HG03064 (cell line): ENCODE measurements at regions not wholly inside any gene's neighbourhood (a gene's known extent, or its start where the extent isn't known, plus 50 kb on each side); places are given as distances from the start of the nearest gene placed in this dataset.

Source experiments
- ATAC-seq: cut with Tn5 transposase; IDR thresholded peaks from one replicate; pipeline ENCODE4 v1.9.1; 2021; ENCODE audit warnings: low read depth; ENCODE audit not compliant: unreplicated experiment

DNA sequence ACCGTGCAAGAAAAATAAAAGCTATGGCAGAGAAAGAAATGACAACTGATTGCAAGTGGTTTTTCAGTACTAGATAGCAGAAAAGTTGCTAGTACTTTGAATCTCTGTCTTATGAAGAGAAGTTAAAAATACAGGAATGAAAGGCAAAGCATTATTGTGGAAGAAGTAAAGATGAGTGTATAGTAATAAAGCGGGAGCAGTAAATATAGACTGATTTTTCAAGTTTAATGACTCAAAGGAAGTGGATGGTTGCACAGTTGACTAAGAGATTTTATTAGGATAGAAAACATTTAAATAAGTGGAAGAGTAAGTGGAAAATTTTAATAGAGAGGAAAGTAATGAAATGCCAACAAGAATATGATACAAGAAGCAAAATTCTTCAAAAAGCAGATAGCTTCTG lies 1076.1 kb upstream of the CADM2 start:
- no peak for ATAC-seq

DNA sequence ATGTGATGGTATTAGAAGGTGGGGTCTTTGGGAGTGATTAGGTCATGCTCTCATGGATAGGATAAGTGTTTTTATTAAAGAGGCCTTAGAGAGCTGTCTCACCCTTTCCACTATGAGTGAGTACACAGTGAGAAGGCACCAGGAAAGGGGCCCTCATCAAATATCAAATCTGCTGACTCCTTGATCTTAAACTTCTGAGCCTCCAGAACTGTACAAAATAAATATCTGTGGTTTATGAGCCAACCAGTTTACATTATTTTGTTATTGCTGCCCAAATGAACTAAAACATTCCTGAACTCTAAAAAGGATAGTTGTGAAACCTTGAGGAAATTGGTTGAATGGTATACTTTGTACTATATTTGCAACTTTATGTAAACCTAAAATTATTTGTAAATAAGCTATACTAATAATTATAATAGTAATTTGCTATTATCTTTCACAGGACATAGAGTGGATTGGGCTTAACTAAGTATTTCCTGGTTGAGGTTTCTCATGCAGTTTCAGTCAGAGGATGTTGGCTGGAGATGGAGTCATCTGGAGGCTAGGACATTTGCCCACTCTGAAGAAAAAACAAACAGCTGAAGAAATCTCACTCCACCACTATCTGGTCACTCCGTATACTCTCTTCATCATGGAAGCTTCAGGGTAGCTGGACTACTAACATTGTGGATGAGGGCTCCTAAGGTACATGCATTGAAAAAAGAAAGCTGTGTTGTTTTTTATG lies 1068.6 kb upstream of the CADM2 start:
- no peak for ATAC-seq

DNA sequence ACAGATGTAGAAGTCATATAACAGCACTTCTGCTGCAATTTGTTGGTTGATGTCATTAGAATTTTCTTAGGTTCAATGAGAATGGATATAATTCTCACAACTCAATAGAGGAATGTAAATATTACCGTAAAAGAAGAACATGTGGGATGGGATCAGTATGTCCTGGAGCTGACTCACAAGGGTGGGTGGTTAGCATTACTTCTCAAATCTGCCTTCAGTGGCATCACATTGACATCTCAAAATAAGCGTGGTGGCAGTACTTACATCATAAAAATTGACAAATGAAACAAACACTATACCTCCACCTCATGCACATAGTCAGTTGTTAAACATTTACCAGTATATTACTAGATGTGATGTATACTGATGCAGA lies 1068.0 kb upstream of the CADM2 start:
- no peak for ATAC-seq

DNA sequence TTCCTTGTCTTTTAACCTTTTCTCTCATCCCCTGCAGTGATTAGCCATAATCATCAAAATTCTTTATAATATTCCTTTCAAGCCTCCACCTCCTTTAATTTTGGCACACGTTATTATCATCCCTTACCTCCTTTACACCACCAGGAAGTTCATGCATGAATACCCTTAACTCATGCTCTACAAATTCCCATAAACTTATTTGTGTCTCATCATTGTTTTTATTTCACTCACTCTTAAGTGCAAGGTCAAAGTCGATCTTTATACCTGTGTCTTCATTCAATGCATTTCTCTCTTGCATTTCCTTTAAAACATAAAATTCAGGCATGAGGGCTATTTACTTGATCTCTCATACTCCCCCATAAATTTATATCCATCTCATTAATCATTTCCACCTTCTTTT lies 1064.6 kb upstream of the CADM2 start:
- ATAC-seq = no peak

DNA sequence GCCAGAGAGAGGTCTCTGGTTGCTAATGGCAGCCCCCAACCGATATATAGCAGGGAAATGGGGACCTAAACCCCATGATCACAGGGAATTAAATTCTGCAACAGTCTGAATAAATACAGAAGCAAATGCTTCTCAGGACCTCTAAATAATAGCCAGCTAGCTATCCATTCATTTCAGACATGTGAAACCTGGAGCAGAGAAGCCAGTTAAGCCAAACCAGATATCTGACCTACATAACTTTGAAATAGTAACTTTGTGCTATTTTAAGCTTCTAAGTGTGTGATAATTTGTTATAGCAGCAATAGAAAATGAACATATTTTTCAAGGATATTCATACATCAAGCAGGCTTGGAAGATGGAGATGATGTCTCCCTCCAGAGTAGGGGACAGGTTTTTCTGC lies 1062.9 kb upstream of the CADM2 start:
- ATAC-seq = no peak

DNA sequence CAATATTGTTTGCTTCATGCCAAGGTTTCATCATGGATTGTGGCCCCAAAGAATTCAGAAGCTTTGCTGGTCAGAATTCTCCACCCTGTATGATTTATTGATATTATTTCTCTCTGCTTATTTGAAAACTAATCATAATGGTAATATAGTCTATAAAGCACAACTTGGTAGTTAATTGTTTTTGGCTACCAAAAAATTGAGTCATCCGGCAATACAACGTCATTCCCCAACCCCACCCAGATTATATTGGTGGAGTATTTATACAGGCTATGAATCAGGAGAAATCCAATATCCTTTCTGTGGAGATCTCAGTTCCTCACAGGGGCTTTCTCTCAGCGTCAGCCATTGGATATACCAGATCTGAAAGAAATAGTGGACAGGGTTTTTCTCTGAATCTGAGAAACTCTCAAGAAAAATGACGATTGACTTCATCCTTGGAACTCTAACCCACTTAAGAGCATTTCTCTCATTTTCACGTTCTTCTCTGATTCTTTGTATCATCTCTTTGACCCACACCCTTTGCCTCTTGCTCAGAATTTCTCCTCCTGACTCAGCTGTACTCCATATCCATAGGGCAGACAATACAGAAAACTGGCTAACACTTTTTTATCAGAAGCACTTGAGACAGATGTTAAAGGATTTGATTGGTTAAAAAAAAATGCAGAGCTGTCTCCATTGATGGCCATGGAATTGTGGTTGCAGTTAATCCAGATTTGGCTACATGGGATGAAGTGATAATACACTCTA lies 1055.8 kb upstream of the CADM2 start:
- ATAC-seq = no peak

DNA sequence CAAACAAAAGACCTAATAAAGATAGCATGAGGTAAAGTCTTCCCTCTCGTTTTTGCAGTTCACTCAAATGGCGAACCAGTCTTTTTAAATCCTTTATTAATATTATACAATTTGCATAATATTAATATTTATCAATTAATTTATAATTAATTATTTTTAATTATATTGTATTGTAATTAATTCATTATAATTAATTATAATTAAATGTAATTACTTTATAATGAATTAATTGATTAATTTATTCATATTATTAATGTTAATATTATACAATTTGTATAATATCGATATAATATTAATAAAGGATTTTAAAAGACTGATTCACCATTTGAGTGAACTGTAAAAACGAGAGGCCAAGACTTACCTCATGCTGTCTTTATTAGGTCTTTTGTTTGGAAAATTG lies 1045.4 kb upstream of the CADM2 start:
- ATAC-seq = no peak

DNA sequence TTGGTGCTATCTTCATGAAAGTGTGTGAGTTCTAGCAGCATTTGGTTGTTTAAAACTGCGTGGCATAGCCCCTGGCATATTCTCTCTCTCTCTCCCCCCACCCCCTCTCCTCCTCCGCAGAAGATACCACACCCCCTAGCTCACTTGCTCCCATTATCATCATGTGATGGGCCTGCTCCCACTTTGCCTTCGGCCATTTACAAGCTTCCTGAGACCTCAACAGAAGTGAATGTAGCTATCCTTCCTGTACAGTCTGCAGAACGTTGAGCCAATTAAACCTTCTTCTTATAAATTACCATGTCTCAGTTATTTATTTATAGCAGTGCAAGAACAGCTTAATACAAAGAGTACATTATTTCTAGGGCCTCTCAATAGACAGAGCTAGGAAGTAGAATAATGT lies 1032.5 kb upstream of the CADM2 start:
- ATAC-seq = no peak

DNA sequence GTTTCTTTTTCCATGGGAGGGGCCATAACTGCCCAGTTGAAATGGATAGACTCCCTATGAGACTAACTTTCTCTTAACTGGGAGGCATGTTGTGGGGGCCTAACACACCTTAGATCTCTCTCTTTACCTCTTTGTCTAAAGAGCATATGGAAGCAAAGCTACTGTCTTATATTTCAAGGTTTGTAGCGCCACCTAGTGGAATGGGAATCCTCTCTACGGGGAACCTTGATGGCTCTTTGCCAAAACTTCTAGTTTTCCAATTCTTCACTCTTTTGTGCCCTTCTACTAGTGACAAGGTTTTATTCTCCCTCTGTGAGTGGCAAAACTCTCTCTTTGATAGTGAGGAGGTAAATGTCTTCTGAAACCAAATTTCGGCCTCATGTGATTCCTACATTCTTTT lies 1030.4 kb upstream of the CADM2 start:
- no peak for ATAC-seq

DNA sequence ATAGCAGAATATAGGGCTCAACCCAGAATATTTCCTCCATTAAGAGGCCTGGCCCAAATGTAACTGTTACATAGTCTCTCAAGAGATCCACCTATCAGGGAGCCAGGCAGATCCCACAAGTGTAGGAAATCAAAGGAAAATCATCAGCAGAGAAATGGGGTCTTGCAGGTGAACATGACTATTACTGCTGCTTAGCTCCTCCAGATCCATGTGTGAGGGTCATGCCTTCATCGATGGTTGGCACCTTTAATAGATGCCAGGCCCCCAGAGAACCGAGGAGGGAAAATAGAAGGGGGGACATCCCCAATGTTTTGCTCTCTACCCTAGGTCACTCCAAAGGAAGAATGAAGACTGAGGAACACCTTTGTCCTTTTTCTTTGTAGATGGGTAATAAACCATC lies 1029.9 kb upstream of the CADM2 start:
- ATAC-seq = no peak

DNA sequence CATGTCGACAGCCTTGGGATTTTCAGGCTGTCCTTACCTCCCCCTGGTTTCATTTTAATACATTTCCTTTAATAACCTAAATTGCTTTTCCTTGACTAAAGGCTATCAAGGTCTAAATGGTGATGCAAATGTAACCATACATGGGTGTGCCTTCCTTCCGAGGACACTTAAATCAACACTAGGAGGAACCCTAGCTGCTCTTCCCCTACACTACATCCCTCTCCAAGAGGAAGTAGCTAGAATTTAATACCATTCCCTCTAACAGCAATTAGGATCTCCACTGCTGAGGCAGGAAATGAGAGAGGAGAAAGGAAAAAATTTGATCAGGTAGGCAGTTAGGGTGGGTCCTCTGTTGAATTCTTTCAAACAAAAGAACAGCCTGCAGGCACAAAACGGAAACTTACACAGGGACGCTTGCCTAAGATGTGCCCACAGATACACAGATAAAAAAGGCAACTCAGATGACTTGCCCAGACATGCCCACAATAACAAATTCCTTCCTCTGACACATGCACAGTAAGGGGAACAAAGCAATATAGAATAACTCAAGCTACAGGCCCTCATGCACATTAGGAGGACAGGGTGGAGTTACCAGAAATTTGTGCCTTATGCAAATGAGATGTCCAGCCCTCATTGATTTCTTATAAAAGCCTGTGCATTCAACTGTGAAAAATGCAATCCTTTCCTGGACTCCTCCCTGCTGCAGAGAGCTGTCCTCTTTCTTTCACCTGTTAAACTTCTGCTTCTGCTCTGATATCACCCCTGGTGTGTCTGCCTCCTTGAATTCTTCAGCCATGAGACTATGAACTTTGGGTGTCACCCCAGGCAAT lies 1024.4 kb upstream of the CADM2 start:
- no peak for ATAC-seq

DNA sequence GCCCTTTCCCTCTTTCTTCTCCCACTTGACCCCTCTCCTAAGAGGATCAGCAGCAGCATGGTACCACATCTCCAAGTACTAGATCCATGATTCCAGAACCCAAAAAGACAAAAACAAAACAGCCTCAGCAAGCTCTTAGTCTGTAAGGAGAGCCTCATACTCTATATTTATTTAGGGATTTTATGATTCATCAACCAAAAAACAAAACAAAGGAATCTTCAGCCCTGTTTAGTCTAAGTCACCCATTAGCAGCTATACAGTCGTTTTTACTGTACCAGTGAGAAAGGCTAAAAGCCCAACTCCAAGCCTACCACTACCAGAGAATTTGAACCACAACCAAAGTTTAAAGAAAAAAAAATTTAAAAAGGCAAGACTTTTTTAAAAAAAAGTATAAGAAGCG lies 1020.3 kb upstream of the CADM2 start:
- ATAC-seq = no peak

DNA sequence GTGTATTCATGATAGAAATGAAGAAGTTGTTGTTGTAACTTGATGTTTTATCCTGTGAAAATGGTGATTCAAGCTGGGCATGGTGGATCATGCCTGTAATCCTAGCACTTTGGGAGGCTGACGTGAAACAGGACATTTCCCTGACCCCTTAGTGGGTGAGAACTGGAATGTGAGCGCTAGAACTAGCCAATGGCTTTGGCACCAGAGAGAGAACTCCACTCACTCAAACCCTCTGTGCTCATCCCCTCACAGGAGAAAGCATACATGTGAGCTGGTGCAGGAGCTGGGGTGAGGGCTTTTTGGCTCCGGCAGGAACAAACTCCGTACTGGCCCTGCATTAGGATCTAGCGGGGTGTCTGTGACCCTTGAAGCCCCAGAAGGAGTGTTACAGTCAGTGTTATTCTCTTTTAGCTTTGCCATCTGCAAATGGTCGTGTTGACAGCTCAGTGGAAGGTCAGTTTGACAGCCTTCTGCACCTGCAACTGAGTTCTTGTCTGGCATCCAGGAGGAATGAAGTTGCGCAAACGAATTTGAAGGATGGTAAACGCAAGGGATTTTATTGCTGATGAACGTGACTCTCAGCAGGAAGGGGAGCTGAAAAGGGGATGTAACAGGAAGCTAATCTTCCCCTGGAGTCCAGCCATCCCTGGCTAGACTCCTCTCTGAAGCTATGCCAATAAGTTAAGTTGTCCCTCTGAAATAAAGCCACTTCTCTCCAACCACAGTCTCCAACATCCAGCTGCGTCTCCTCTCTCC lies 1016.6 kb upstream of the CADM2 start:
- ATAC-seq = no peak

DNA sequence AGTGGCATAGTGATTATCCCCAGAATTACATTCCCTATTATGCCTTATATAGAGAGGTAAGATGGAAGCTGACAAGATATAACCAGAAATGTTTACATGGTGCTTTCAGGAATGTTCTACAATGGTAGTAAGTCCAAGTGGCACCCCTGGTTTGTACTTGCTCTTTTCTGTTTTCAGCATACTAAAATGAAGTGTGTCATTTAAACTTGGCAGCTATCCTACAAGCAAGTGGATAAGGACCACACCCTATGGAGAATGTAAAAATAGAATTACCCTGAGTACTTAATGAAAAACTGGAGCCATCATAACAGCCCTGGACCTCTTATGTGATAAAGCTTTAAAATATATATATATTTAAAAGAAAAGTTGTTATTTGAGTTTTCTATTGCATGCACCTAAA lies 1012.7 kb upstream of the CADM2 start:
- ATAC-seq = no peak

DNA sequence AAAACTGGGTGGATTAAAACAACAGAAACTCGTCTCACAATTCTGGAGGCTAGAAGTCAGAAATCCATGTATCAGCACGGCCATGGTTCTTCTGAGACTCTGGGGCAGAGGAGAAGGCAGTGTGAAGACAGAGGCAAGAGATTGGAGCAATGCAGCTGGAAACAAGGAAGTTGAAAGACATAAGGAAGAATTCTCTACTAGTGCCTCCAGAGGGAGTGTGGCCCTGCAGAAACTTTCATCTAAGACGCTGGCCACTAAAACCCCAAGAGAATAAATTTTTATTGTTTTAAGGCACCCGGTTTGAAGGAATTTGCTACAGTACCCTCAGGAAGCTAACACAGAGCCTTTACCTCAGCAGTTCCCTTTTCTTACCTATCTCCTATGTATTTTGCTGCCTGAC lies 1012.2 kb upstream of the CADM2 start:
- no peak for ATAC-seq

DNA sequence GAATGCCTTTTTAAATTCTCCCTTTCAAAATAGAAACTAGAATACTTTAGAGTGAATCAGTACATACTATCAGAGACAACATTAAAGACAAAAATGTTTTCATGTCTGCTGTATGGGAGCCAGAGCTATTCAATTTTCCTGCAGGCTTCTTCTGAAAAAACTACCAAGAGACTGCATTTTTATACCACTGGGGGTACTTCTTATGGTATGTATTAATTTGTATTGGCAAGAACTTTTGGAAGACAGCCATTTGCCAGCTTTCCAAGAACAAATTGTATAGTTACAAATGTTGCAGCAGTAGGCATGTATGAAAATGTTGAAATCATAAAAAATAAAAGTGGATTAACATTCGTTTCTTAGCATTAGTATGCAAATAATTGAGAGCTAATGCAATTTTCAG lies 1010.0 kb upstream of the CADM2 start:
- ATAC-seq = no peak

DNA sequence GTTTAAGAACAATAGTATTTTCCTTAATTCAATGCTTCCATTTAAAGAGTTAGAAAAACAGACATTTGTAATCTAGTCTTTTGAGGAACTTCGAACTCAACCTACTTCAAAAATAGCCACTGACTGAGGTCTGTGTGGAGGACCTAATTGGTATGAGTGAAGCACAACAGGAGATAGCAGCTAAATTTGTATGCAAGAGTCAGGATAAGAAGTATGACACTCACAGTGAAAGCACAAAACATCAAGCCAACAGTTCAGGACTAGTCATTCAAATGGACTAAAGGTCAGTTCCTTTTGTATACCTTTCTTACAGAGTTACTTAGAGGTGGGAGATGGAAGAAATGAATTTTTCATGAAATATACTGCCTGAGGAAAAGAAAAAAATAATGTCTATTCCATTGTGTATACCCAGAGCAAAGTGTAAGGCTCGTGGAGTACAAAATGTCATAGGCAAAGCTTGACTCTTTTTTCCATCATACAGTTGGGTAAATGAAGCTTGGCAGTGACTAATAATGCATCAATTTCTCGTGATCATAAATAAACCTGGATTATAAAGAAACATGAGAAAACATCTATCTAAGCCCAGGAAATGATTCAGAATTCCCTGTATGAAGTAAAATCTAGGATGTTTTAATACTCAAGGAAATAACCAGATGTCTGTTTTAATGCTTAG lies 1005.2 kb upstream of the CADM2 start:
- no peak for ATAC-seq

DNA sequence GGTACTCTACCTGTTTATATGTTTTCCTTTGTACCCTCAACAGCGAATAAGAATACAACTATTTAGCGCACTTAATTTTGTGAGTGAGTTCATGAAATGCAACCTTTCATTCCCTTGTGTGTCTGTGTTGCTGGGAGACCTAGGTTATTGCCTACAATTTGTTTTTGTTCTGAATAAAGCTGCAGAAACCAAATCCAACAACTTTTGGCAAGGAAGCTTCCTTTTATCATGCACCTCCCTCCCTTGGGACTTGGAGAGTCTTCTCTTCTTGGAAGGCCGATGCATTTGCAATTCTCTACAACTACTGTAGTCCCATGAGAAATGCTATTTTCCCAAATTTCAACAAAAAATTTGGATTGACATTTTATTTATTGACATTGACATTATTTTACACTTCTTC lies 1002.4 kb upstream of the CADM2 start:
- no peak for ATAC-seq

DNA sequence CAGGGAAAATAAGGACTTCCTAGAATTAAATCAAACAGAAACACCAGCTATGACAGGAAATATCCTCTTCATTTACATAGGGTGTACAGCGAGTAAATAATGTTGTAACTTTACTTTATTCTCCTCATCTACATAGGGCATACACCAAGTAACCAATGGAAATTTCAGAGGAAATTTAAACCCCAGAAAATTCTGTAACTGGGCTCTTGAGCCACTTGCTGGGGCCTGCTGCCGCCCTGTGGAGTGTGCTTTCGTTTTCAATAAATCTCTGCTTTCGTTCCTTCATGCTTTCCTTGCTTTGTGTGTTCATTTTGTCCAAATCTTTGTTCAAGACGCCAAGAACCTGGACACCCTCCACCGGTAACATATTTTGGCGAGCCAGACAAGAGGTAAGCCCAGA lies 990.4 kb upstream of the CADM2 start:
- ATAC-seq = no peak

DNA sequence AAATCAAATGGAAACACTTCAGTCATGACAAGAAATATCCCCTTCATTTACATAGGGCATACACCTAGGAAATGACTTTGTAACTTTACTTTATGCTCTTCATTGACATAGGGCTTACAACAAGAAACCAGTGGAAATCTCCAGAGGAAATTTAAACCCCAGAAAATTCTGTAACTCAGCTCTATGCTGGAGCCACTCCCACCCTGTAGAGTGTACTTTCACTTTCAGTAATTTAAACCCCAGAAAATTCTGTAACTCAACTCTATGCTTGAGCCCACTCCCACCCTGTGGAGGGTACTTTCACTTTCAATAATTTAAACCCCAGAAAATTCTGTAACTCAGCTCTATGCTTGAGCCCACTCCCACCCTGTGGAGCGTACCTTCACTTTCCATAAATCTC lies 987.1 kb upstream of the CADM2 start:
- no peak for ATAC-seq
